ENCODE measurements at regions not wholly inside any gene's neighbourhood (a gene's known extent, or its start where the extent isn't known, plus 50 kb on each side); places are given as distances from the start of the nearest gene placed in this dataset.

- H2AFZ ChIP-seq (ENCODE audit: low read length), result no peak overlapping the region
- WGBS (ENCODE audit: low lambda C conversion rate), result 1% methylated on average over 3 of the region's 3 CpGs
- ATAC-seq (no peak), DNase-seq (ENCODE audit: low spot score) (no peak), FAIRE-seq (no peak)
- in situ Hi-C loops (cut with HindIII; ENCODE audit: extremely low pct_ligation_motif_present, low pct_unique_long_range_greater_than_20kb) (no loop called here), intact Hi-C loops (cut with micrococcal nuclease; ENCODE audit: unreplicated experiment) (no loop called here)
- POLR2A ChIA-PET, result no interaction called here
- peaks cover 87% of the 10 kb centered on the region for H3K9me3 ChIP-seq (ENCODE audit: low read length)
- no peaks in the 10 kb centered on the region for H3K4me1 ChIP-seq (ENCODE audit: insufficient read depth, low read length)
- no TSS peak for BruUV-seq (replicated peaks)
- no peaks in the 10 kb centered on the region for H4K20me1 ChIP-seq (ENCODE audit: insufficient read depth, low read length)
- no peak overlapping the region for H3K4me3 ChIP-seq (replicated peaks in 1 of 3; ENCODE audit: insufficient read depth in 1 of 3, low read depth in 2 of 3, low read length in 3 of 3)
- no peaks in the 10 kb centered on the region for H3K79me2 ChIP-seq (ENCODE audit: insufficient read depth, low read length)
- no peaks in the 10 kb centered on the region for H3K27me3 ChIP-seq (ENCODE audit: control insufficient read depth in 1 of 2, insufficient read depth in 2 of 2, low read length in 2 of 2)
- no peak overlapping the region for H3K4me2 ChIP-seq (ENCODE audit: low read depth, low read length)
- H3K36me3 ChIP-seq (replicated peaks in 1 of 2; ENCODE audit: control insufficient read depth in 1 of 2, insufficient read depth in 2 of 2, low read length in 2 of 2), result no peaks in the 10 kb centered on the region
- CTCF ChIA-PET (ENCODE audit: low intra/inter-chr PET ratio, low total read pairs), result no interaction called here
- H3K27ac ChIP-seq (ENCODE audit: extremely low read length, insufficient read depth, low read length), result no peak overlapping the region
- no peak overlapping the region for H3K9ac ChIP-seq (ENCODE audit: insufficient read depth, low read depth, low read length)
- no peak for TF ChIP-seq SIN3A (IDR thresholded peaks at IDR 0.05; ENCODE audit: borderline replicate concordance, low read depth, low read length)
- TF ChIP-seq YEATS2 (CRISPR knock-in tag; IDR thresholded peaks at IDR 0.05; ENCODE audit: borderline replicate concordance), result no peak
- TF ChIP-seq ZSCAN25 (CRISPR knock-in tag; IDR thresholded peaks at IDR 0.05), result no peak
- TF ChIP-seq MAZ (IDR thresholded peaks at IDR 0.05; ENCODE audit: borderline replicate concordance, low read depth, low read length), result no peak
- no peak for TF ChIP-seq MAZ (CRISPR knock-in tag; IDR thresholded peaks at IDR 0.05; ENCODE audit: low read depth)
- TF ChIP-seq FOXP1 (IDR thresholded peaks at IDR 0.05), result no peak
- no peak for TF ChIP-seq FOXP1 (CRISPR knock-in tag; IDR thresholded peaks at IDR 0.05)
- TF ChIP-seq ZNF503 (CRISPR knock-in tag; IDR thresholded peaks at IDR 0.05), result no peak
- TF ChIP-seq ZNF619 (CRISPR knock-in tag; IDR thresholded peaks at IDR 0.05), result no peak
- TF ChIP-seq ELK4 (CRISPR knock-in tag; IDR thresholded peaks at IDR 0.05; ENCODE audit: borderline replicate concordance), result no peak
- no peak for TF ChIP-seq TIGD3 (CRISPR knock-in tag; IDR thresholded peaks at IDR 0.05; ENCODE audit: borderline replicate concordance)
- no peak for TF ChIP-seq HNRNPLL (IDR thresholded peaks at IDR 0.05; ENCODE audit: low read depth, low read length, poor library complexity, severe bottlenecking)
- TF ChIP-seq ISX (CRISPR knock-in tag; conservative IDR thresholded peaks at IDR 0.05), result no peak
- TF ChIP-seq HNRNPL (IDR thresholded peaks at IDR 0.05; ENCODE audit: low read depth, low read length), result no peak
- TF ChIP-seq SNRNP70 (IDR thresholded peaks at IDR 0.05; ENCODE audit: low read depth, low read length), result no peak
- no peak for TF ChIP-seq SAP130 (CRISPR knock-in tag; IDR thresholded peaks at IDR 0.05; ENCODE audit: low read depth)
- no peak for TF ChIP-seq HNF1B (CRISPR knock-in tag; IDR thresholded peaks at IDR 0.05)
- TF ChIP-seq ZNF691 (CRISPR knock-in tag; IDR thresholded peaks at IDR 0.05; ENCODE audit: borderline replicate concordance, low read depth), result no peak
- no peak for TF ChIP-seq CC2D1A (CRISPR knock-in tag; IDR thresholded peaks at IDR 0.05)
- no peak for TF ChIP-seq SMYD3 (CRISPR knock-in tag; IDR thresholded peaks at IDR 0.05)
- no peak for TF ChIP-seq SATB2 (CRISPR knock-in tag; IDR thresholded peaks at IDR 0.05)
These were observed 758.4 kb downstream of the BCL11B start for GRCh38 chr14:98513558-98513957.

All from HepG2 (cell line).